Right atrium auricular region (tissue), 2 donors: ENCODE measurements at regions not wholly inside any gene's neighbourhood (a gene's known extent, or its start where the extent isn't known, plus 50 kb on each side); places are given as distances from the start of the nearest gene placed in this dataset.

Experiments
- DNase-seq: peaks from one replicate; pipeline ENCODE4 v3.0.0-alpha.2; 2019; ENCODE audit warnings: low spot score
- H3K27ac ChIP-seq, 2 donors: fragments of 200-600 bp; sonication (generic); 1 replicate in 1 of 2; 2 replicates in 1 of 2; pipeline ENCODE4 v1.5.1; 2016 to 2019
- H3K27me3 ChIP-seq, 2 donors: fragments of 200-600 bp; sonication (generic); one replicate each; pipeline versions ENCODE4 v1.5.1 to v1.6.0; 2017 to 2019
- H3K36me3 ChIP-seq: fragments of 200-600 bp; sonication (generic); one replicate; pipeline ENCODE4 v1.5.1; 2016
- H3K4me1 ChIP-seq, 2 donors: fragments of 200-600 bp; sonication (generic); one replicate each; pipeline versions ENCODE4 v1.5.1 to v1.6.0; 2017 to 2019
- H3K4me3 ChIP-seq, 2 donors: fragments of 200-600 bp; sonication (generic); 1 replicate in 1 of 2; 2 replicates in 1 of 2; pipeline ENCODE4 v1.5.1; 2017 to 2019; ENCODE audit warnings: mild to moderate bottlenecking in 1 of 2, moderate library complexity in 1 of 2
- H3K9me3 ChIP-seq, 2 donors: fragments of 200-600 bp; sonication (generic); one replicate each; pipeline ENCODE4 v1.5.1; 2019
- TF ChIP-seq, protein P1 (sequence below), 2 donors: fragments of 200-600 bp; sonication (generic); IDR thresholded peaks; one replicate each; pipeline ENCODE4 v1.5.1; 2019; ENCODE audit warnings: antibody characterized with exemption in 2 of 2

DNA sequence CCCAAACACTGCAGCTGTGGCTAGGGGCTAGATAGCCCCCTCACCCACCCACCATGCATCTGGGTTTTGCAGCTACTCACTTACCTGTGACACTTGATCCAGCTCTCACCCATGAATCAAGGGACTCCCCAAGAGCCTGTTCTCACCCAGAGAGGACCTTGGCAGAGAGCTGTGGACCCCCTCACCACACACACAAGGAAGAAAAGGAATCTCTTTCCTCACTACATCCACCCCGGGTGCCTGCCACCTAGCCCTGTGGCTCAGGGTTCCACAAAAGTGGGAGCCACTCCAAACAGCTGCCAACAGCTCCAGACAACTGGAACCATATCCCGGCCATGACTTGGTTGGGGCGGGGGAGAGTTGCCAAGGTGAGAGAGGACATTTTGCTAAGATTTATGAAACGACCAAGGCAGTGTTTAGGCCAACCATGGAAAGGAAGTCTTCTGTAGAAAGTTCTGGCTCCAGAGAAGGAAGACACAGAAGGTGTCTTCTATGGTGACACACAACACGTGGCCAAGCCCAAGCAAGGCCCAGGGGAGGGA is 522.1 kb upstream of the RAB6C start:
- H3K4me1 ChIP-seq: no peaks in the 10 kb centered on the region
- no peaks in the 10 kb centered on the region for H3K9me3 ChIP-seq
- TF ChIP-seq, protein P1, sequence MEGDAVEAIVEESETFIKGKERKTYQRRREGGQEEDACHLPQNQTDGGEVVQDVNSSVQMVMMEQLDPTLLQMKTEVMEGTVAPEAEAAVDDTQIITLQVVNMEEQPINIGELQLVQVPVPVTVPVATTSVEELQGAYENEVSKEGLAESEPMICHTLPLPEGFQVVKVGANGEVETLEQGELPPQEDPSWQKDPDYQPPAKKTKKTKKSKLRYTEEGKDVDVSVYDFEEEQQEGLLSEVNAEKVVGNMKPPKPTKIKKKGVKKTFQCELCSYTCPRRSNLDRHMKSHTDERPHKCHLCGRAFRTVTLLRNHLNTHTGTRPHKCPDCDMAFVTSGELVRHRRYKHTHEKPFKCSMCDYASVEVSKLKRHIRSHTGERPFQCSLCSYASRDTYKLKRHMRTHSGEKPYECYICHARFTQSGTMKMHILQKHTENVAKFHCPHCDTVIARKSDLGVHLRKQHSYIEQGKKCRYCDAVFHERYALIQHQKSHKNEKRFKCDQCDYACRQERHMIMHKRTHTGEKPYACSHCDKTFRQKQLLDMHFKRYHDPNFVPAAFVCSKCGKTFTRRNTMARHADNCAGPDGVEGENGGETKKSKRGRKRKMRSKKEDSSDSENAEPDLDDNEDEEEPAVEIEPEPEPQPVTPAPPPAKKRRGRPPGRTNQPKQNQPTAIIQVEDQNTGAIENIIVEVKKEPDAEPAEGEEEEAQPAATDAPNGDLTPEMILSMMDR (IDR thresholded peaks at IDR 0.05): no peak
- no peaks in the 10 kb centered on the region for H3K36me3 ChIP-seq
- no peak overlapping the region for H3K27ac ChIP-seq
- no peaks in the 10 kb centered on the region for H3K27me3 ChIP-seq
- DNase-seq: no peak
- H3K4me3 ChIP-seq: no peak overlapping the region

DNA sequence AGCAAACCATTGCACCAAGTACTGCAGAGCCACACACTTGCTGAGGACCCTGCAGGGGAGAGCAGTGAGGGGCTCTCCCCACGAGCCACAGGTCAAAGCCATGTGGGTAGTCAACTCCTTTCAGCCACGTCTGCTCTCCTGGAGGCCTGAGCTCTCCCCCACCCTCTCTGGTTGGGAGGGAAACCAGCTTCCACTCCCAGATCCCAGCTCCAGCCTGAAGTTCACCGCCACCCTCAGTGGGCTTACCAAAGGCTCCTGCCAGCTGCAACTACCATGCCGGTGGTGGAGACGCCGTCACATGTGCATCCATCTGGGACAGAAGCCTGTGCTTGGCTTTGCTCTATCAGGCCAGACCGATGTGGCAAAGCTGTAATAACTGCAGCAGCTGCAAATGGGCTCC is 521.5 kb upstream of the RAB6C start:
- no peaks in the 10 kb centered on the region for H3K4me1 ChIP-seq
- TF ChIP-seq, protein P1 (IDR thresholded peaks at IDR 0.05): no peak
- no peaks in the 10 kb centered on the region for H3K9me3 ChIP-seq
- DNase-seq: no peak
- H3K36me3 ChIP-seq: no peaks in the 10 kb centered on the region
- no peak overlapping the region for H3K4me3 ChIP-seq
- H3K27ac ChIP-seq: no peak overlapping the region
- H3K27me3 ChIP-seq: no peaks in the 10 kb centered on the region

DNA sequence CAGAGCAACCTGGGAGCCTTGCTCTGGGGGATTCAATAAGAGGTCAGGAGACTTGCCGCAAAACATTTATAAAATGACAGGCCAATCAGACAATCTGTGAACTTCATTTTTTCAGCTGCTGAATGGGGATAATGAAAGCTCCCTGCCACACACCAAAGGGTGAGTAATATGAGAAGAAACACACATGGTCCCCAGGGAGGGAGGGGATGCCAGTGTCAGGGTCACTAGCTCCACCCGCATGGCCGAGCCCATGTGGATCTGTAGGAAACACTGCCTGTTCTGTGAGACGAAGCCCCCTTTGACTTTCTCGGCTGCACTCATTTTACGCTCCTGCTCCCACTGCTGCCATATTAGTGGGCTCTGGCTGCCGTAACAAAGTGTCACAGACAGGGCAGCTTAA is 521.0 kb upstream of the RAB6C start:
- no peak for DNase-seq
- Histone ChIP-seq H3K4me3 (no peak overlapping the region), H3K4me1 (no peaks in the 10 kb centered on the region), H3K27ac (no peak overlapping the region), H3K36me3 (no peaks in the 10 kb centered on the region), H3K9me3 (no peaks in the 10 kb centered on the region), H3K27me3 (no peaks in the 10 kb centered on the region)
- TF ChIP-seq, protein P1 (IDR thresholded peaks at IDR 0.05): no peak

DNA sequence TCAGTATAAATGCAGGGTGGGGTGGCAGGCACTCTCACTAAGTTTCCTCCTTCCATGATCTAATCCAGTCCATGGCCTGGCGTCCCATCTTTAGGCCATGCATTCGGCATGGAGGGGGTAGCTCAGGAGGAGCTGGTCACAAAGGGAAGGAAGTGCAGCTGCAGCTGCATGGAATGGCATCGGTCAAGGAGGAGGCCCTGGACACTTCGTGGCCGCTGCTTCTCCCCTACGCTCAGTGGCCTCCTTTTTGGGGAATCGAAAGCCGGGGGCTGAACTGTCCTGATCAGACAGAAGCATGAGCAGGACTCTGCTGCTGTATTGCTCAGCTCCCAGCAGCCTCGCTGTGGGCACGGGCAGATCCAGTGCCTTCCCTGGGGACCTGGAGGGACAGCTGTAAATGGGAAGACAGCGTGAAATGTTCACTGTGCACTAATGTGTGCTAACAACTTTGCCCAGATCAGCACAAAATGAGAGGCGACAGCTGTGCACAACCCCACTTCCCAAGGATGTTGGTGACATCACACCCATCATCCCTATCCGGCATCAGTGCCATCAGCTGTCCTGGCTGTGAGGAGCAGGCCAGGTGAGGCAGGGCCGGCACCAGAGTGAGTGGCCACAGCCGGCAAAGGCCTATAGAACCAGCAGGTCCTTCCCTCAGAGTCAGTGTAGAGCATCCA is 520.1 kb upstream of the RAB6C start:
- H3K36me3 ChIP-seq: no peaks in the 10 kb centered on the region
- no peaks in the 10 kb centered on the region for H3K27me3 ChIP-seq
- TF ChIP-seq, protein P1 (IDR thresholded peaks at IDR 0.05): no peak
- H3K4me3 ChIP-seq: no peak overlapping the region
- no peak for DNase-seq
- no peaks in the 10 kb centered on the region for H3K4me1 ChIP-seq
- no peak overlapping the region for H3K27ac ChIP-seq
- H3K9me3 ChIP-seq: no peaks in the 10 kb centered on the region

DNA sequence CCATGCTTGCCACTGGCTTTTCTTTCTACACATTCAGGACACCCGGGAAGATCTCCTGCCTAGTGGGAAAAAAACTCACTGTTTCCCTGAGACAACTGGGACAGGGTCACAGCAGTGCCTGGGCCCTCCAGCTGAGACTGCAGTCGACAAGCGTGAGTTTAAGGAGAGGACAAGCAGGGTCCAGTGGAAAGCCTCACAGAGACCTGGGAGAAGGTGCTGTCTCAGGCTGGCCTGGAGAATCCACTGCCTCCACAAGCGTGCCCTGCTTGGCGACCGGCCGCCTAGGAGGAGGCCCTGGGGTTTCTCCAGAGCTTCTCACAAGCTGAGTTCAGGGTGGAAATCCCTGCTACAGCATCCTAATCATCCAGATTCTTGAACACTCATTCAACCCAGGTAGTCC is 519.6 kb upstream of the RAB6C start:
- Histone ChIP-seq H3K4me3 (no peak overlapping the region), H3K27me3 (no peaks in the 10 kb centered on the region), H3K9me3 (no peaks in the 10 kb centered on the region), H3K27ac (no peak overlapping the region), H3K4me1 (no peaks in the 10 kb centered on the region), H3K36me3 (no peaks in the 10 kb centered on the region)
- TF ChIP-seq, protein P1 (IDR thresholded peaks at IDR 0.05): no peak
- no peak for DNase-seq
